ENCODE measurements at regions not wholly inside any gene's neighbourhood (a gene's known extent, or its start where the extent isn't known, plus 50 kb on each side); places are given as distances from the start of the nearest gene placed in this dataset.

- TF ChIP-seq CTCF (conservative IDR thresholded peaks at IDR 0.05; ENCODE audit: low read length) (no peak), EZH2phosphoT487 (IDR thresholded peaks at IDR 0.05; ENCODE audit: borderline replicate concordance) (no peak)
Measured at GRCh38 chr7:113810080-113810744, 108.6 kb downstream of the PPP1R3A start.
